HG02642 (cell line): ENCODE measurements at regions not wholly inside any gene's neighbourhood (a gene's known extent, or its start where the extent isn't known, plus 50 kb on each side); places are given as distances from the start of the nearest gene placed in this dataset.
"Not testable (repeated sequence)": the region's sequence is repeated elsewhere in the genome, so short reads cannot be mapped to it uniquely, and the experiment has no call there.

Experiments
- ATAC-seq: cut with Tn5 transposase; IDR thresholded peaks from one replicate; pipeline ENCODE4 v1.9.1; 2021; ENCODE audit warnings: mild to moderate bottlenecking; ENCODE audit not compliant: unreplicated experiment, poor library complexity

GRCh38 chr13:74755065-74755464, 620.9 kb upstream of the KLF12 start:
- ATAC-seq: no peak

- ATAC-seq: no peak
Measured at GRCh38 chr13:74751739-74752138, 617.5 kb upstream of the KLF12 start.

- no peak for ATAC-seq
Measured at GRCh38 chr13:74747186-74747955, 613.2 kb upstream of the KLF12 start.

- ATAC-seq: no peak
Measured at GRCh38 chr13:74743992-74744391, 609.8 kb upstream of the KLF12 start.

- no peak for ATAC-seq
Measured at GRCh38 chr13:74741732-74742131, 607.5 kb upstream of the KLF12 start.

- no peak for ATAC-seq
Measured at GRCh38 chr13:74732736-74733385, 598.7 kb upstream of the KLF12 start.

- ATAC-seq: no peak
Measured at GRCh38 chr13:74731731-74732130, 597.5 kb upstream of the KLF12 start.

- ATAC-seq: no peak
Measured at GRCh38 chr13:74730556-74731331, 596.5 kb upstream of the KLF12 start.

- ATAC-seq: no peak
Measured at GRCh38 chr13:74726206-74726605, 592.0 kb upstream of the KLF12 start.

- not testable (repeated sequence) for ATAC-seq
Measured at GRCh38 chr13:74718232-74718842, 584.1 kb upstream of the KLF12 start.

GRCh38 chr13:74715718-74716117, 581.5 kb upstream of the KLF12 start:
- ATAC-seq: no peak

GRCh38 chr13:74710006-74710405, 575.8 kb upstream of the KLF12 start:
- ATAC-seq: no peak

GRCh38 chr13:74709226-74709625, 575.0 kb upstream of the KLF12 start:
- no peak for ATAC-seq

GRCh38 chr13:74708629-74709028, 574.4 kb upstream of the KLF12 start:
- no peak for ATAC-seq

- ATAC-seq: no peak
Measured at GRCh38 chr13:74707291-74707690, 573.1 kb upstream of the KLF12 start.

- ATAC-seq: no peak
Measured at GRCh38 chr13:74706801-74707200, 572.6 kb upstream of the KLF12 start.

- ATAC-seq: no peak
Measured at GRCh38 chr13:74705438-74705837, 571.2 kb upstream of the KLF12 start.

GRCh38 chr13:74703855-74704387, 569.7 kb upstream of the KLF12 start:
- ATAC-seq: no peak

- ATAC-seq: no peak
Measured at GRCh38 chr13:74696148-74696922, 562.1 kb upstream of the KLF12 start.
